HG02588 (cell line): ENCODE measurements at regions not wholly inside any gene's neighbourhood (a gene's known extent, or its start where the extent isn't known, plus 50 kb on each side); places are given as distances from the start of the nearest gene placed in this dataset.

ENCODE experiments used
- ATAC-seq: cut with Tn5 transposase; IDR thresholded peaks from one replicate; pipeline ENCODE4 v1.9.1; 2021; ENCODE audit warnings: mild to moderate bottlenecking, moderate library complexity; ENCODE audit not compliant: unreplicated experiment

GRCh38 chr11:116563028-116563711 is 209.6 kb downstream of the BUD13 start:
- ATAC-seq, result no peak

GRCh38 chr11:116560589-116560988 is 212.2 kb downstream of the BUD13 start:
- ATAC-seq, result no peak

GRCh38 chr11:116558504-116559211 is 214.1 kb downstream of the BUD13 start:
- no peak for ATAC-seq

- no peak for ATAC-seq
These were observed 215.5 kb downstream of the BUD13 start for GRCh38 chr11:116557282-116557681.

GRCh38 chr11:116556483-116556882 is 216.3 kb downstream of the BUD13 start:
- no peak for ATAC-seq

- no peak for ATAC-seq
These were observed 219.3 kb downstream of the BUD13 start for GRCh38 chr11:116553482-116553881.

GRCh38 chr11:116551576-116551975 is 221.2 kb downstream of the BUD13 start:
- ATAC-seq, result no peak

- no peak for ATAC-seq
These were observed 224.5 kb downstream of the BUD13 start for GRCh38 chr11:116548256-116548655.

GRCh38 chr11:116547571-116547970 is 225.2 kb downstream of the BUD13 start:
- ATAC-seq, result no peak

- ATAC-seq, result no peak
These were observed 226.9 kb downstream of the BUD13 start for GRCh38 chr11:116545912-116546311.

- ATAC-seq, result no peak
These were observed 228.1 kb downstream of the BUD13 start for GRCh38 chr11:116544721-116545120.

GRCh38 chr11:116543911-116544475 is 228.8 kb downstream of the BUD13 start:
- ATAC-seq, result no peak

- ATAC-seq, result no peak
These were observed 229.7 kb downstream of the BUD13 start for GRCh38 chr11:116543099-116543498.

- no peak for ATAC-seq
These were observed 230.4 kb downstream of the BUD13 start for GRCh38 chr11:116542406-116542805.

GRCh38 chr11:116541460-116541859 is 231.3 kb downstream of the BUD13 start:
- ATAC-seq, result no peak

- no peak for ATAC-seq
These were observed 232.0 kb downstream of the BUD13 start for GRCh38 chr11:116540645-116541304.

- no peak for ATAC-seq
These were observed 232.9 kb downstream of the BUD13 start for GRCh38 chr11:116539836-116540418.

- ATAC-seq, result no peak
These were observed 233.6 kb downstream of the BUD13 start for GRCh38 chr11:116539211-116539610.

- ATAC-seq, result no peak
These were observed 234.1 kb downstream of the BUD13 start for GRCh38 chr11:116538677-116539076.

GRCh38 chr11:116537709-116538108 is 235.1 kb downstream of the BUD13 start:
- no peak for ATAC-seq

- ATAC-seq, result no peak
These were observed 235.7 kb downstream of the BUD13 start for GRCh38 chr11:116537121-116537520.
